Suprapubic skin (tissue), 4 donors: ENCODE measurements at regions not wholly inside any gene's neighbourhood (a gene's known extent, or its start where the extent isn't known, plus 50 kb on each side); places are given as distances from the start of the nearest gene placed in this dataset.

ENCODE experiments used
- DNase-seq, 2 donors: peaks; one replicate each; pipeline ENCODE4 v3.0.0-alpha.2; 2019; ENCODE audit warnings: low spot score in 2 of 2
- H3K27ac ChIP-seq: fragments of 200-600 bp; sonication (generic); one replicate; pipeline ENCODE4 v1.5.1; 2019
- H3K27me3 ChIP-seq: fragments of 200-600 bp; sonication (generic); one replicate; pipeline ENCODE4 v1.5.1; 2019
- H3K36me3 ChIP-seq: fragments of 200-600 bp; sonication (generic); one replicate; pipeline ENCODE4 v1.5.1; 2019
- H3K4me1 ChIP-seq: fragments of 200-600 bp; sonication (generic); one replicate; pipeline ENCODE4 v1.5.1; 2019
- H3K4me3 ChIP-seq: fragments of 200-600 bp; sonication (generic); one replicate; pipeline ENCODE4 v1.5.1; 2019; ENCODE audit warnings: mild to moderate bottlenecking
- H3K9me3 ChIP-seq: fragments of 200-600 bp; sonication (generic); one replicate; pipeline ENCODE4 v1.5.1; 2019
- EP300 ChIP-seq: sonication (generic); formaldehyde crosslinking; IDR thresholded peaks from one replicate; pipeline ENCODE4 v1.6.1; 2017; ENCODE audit warnings: antibody characterized with exemption
- POLR2A ChIP-seq, 2 donors: fragments of 450-650 bp; IDR thresholded peaks; one replicate each; pipeline ENCODE4 v1.6.1; 2017; ENCODE audit warnings: antibody characterized with exemption in 2 of 2, mild to moderate bottlenecking in 2 of 2, moderate library complexity in 2 of 2
- POLR2AphosphoS5 ChIP-seq, 3 donors: sonication (generic); formaldehyde crosslinking; IDR thresholded peaks; one replicate each; pipeline ENCODE4 v1.6.1; 2017; ENCODE audit warnings: antibody characterized with exemption in 3 of 3
- WGBS: methylation state at CpG from one replicate; pipeline ENCODE4 v1.1.5; 2018; 5-methylcytosine and 5-hydroxymethylcytosine counted together
- TF ChIP-seq, protein P1 (sequence below), 2 donors: fragments of 200-600 bp in 1 of 2; fragments of 450-650 bp in 1 of 2; sonication (generic) in 1 of 2; IDR thresholded peaks; one replicate each; pipeline ENCODE4 v1.5.1; 2016 to 2019; ENCODE audit warnings: antibody characterized with exemption in 2 of 2, mild to moderate bottlenecking in 1 of 2, moderate library complexity in 1 of 2

- TF ChIP-seq POLR2AphosphoS5 (IDR thresholded peaks at IDR 0.05): no peak
- Histone ChIP-seq H3K36me3 (no peaks in the 10 kb centered on the region), H3K9me3 (peaks cover 8% of the 10 kb centered on the region), H3K27ac (no peak overlapping the region), H3K4me3 (no peak overlapping the region), H3K27me3 (no peaks in the 10 kb centered on the region), H3K4me1 (no peaks in the 10 kb centered on the region)
- WGBS: 94% methylated on average over 3 of the region's 3 CpGs
- no peak for DNase-seq
Measured at GRCh38 chr4:4596720-4597119, 54.9 kb upstream of the STX18 start.

DNA sequence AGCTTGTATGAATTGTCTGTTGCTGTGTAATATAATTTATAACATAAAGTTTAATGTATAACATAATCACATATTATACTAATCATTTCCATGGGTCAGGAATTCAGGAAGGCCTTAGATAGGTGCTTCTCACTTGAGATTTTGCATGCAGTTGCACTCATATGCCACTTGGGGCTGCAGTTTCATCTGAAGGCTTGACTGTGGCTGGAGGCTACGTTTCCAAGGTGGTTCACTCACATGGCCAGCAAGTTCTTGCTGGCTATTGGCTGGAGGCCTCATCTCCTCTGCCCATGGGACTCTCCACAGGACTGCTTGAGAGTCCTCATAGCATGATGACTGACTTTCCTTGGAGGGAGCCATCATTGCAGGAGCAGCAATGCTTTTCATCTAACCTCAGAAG, 53.4 kb upstream of the STX18 start:
- Histone ChIP-seq H3K4me3 (no peak overlapping the region), H3K27ac (no peak overlapping the region), H3K9me3 (peaks cover 8% of the 10 kb centered on the region), H3K4me1 (no peaks in the 10 kb centered on the region), H3K27me3 (no peaks in the 10 kb centered on the region), H3K36me3 (no peaks in the 10 kb centered on the region)
- TF ChIP-seq EP300: no peak
- TF ChIP-seq POLR2A (IDR thresholded peaks at IDR 0.05): no peak
- TF ChIP-seq POLR2AphosphoS5 (IDR thresholded peaks at IDR 0.05): no peak
- TF ChIP-seq, protein P1, sequence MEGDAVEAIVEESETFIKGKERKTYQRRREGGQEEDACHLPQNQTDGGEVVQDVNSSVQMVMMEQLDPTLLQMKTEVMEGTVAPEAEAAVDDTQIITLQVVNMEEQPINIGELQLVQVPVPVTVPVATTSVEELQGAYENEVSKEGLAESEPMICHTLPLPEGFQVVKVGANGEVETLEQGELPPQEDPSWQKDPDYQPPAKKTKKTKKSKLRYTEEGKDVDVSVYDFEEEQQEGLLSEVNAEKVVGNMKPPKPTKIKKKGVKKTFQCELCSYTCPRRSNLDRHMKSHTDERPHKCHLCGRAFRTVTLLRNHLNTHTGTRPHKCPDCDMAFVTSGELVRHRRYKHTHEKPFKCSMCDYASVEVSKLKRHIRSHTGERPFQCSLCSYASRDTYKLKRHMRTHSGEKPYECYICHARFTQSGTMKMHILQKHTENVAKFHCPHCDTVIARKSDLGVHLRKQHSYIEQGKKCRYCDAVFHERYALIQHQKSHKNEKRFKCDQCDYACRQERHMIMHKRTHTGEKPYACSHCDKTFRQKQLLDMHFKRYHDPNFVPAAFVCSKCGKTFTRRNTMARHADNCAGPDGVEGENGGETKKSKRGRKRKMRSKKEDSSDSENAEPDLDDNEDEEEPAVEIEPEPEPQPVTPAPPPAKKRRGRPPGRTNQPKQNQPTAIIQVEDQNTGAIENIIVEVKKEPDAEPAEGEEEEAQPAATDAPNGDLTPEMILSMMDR (IDR thresholded peaks at IDR 0.05): no peak
- 100% methylated on average over 1 of the region's 1 CpG for WGBS
- no peak for DNase-seq

GRCh38 chr4:4594285-4594920, 52.6 kb upstream of the STX18 start:
- no peak overlapping the region for H3K4me3 ChIP-seq
- H3K36me3 ChIP-seq: no peaks in the 10 kb centered on the region
- H3K4me1 ChIP-seq: no peaks in the 10 kb centered on the region
- no peaks in the 10 kb centered on the region for H3K27me3 ChIP-seq
- H3K27ac ChIP-seq: peak overlapping the region; percentile 73
- peaks cover 8% of the 10 kb centered on the region for H3K9me3 ChIP-seq
- DNase-seq: no peak
- WGBS: 74% methylated on average over 6 of the region's 6 CpGs
- no peak for TF ChIP-seq POLR2A (IDR thresholded peaks at IDR 0.05)
- TF ChIP-seq, protein P1 (IDR thresholded peaks at IDR 0.05): no peak
- TF ChIP-seq EP300: no peak
- TF ChIP-seq POLR2AphosphoS5 (IDR thresholded peaks at IDR 0.05): no peak

DNA sequence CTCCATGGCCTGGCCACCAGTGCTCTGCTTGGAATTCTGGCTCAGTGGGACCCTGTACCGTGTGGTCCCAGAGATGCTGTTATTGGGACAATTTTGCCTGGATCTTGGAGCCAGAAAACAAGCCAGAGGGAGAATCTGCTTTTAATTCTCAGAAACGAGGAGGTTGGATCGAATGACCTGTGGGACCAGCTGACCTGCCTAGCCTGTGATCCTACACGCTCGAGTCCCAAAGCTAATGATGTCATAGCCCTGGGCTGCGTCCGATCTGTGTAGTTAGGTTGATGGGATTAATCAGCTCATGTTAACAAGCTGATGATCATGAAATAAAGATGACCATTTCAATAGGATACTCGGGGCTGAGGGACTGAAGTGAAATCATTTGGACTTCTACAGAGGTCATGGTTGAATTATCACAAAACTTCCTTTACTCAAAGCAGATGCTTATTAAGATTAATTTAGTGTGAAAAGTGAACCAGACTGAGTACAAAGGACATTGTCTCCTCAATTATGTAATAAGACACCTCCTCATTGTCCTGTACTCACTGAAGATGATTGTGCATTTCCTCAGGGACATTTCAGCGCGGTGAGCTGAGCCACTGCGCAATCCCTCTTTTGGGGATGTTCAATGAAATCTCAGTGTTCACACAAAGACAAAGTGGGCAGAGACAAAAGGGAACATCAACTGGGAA, 51.9 kb upstream of the STX18 start:
- TF ChIP-seq, protein P1 (IDR thresholded peaks at IDR 0.05): no peak
- TF ChIP-seq POLR2A (IDR thresholded peaks at IDR 0.05) (no peak), POLR2AphosphoS5 (IDR thresholded peaks at IDR 0.05) (no peak), EP300 (no peak)
- DNase-seq: no peak
- Histone ChIP-seq H3K4me1 (no peaks in the 10 kb centered on the region), H3K27ac (peak overlapping the region; percentile 73), H3K4me3 (no peak overlapping the region), H3K36me3 (no peaks in the 10 kb centered on the region), H3K9me3 (peaks cover 8% of the 10 kb centered on the region), H3K27me3 (no peaks in the 10 kb centered on the region)
- WGBS: 76% methylated on average over 11 of the region's 11 CpGs

GRCh38 chr4:4592414-4592813, 50.6 kb upstream of the STX18 start:
- Histone ChIP-seq H3K27ac (no peak overlapping the region), H3K9me3 (peaks cover 8% of the 10 kb centered on the region)
- DNase-seq: no peak

More at GRCh38 chr4:4592414-4592813, 50.6 kb upstream of the STX18 start:
- Histone ChIP-seq H3K27me3 (no peaks in the 10 kb centered on the region), H3K4me1 (no peaks in the 10 kb centered on the region), H3K36me3 (no peaks in the 10 kb centered on the region), H3K4me3 (no peak overlapping the region)
- 44% methylated on average over 4 of the region's 4 CpGs for WGBS
- no peak for TF ChIP-seq POLR2AphosphoS5 (IDR thresholded peaks at IDR 0.05)
